ENCODE measurements at regions not wholly inside any gene's neighbourhood (a gene's known extent, or its start where the extent isn't known, plus 50 kb on each side); places are given as distances from the start of the nearest gene placed in this dataset.
"Not testable (repeated sequence)": the region's sequence is repeated elsewhere in the genome, so short reads cannot be mapped to it uniquely, and the experiment has no call there.

DNA sequence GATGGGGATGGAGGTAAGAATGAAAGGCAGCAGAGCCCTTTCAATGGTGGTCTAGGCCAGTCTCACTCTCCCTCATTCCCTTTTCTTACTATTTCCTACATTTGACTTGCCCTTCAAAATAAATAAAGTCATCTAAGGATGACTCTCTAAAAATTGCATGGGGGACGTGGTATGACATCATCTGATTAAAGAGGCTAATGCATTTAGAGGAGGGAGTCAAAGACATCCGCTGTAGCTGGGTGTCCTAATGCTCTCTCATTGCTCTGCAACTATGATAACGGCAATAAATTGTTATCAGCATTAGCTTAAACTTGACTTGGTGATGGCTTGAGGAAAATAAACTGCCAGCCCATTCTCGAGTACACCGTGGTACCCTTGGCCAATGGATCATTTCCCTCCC is 225.6 kb upstream of the PBX1 start:
- DNase-seq: no peak

DNA sequence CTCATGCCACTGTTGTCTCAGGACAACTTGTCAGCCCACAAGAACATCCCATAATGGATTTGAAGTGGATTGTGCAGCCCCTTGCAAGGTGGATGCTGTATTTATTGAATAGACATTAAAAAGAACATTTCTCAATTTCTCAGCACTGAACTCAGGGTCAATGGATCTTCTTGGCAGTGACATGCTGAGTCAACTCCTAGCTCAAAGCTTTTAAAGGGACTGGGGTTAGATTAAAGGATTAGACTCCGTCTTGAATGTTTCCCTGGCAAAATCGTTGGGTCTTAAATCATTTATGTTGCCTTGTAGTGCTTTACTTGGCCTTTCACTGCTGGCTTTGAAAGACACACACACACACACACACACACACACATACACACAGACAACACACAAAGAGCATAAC is 221.6 kb upstream of the PBX1 start:
- no peak for DNase-seq

DNA sequence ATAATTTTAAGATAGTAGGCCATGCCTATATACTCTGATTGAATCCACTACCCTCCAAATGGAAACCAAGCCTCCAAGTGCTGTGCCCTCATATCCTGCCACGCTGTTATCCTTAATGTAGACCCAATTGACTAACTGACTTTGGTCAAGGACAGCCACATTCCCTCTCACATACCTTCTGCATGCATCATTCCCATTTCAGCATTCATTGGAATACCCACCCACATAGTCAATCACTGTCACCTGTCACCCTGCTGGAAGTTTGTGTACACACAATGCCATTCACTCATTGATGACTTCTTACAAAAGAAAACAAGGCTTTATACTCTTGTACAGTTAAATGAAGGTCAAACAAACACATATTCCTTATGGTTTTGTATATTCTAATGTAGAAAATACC is 221.1 kb upstream of the PBX1 start:
- no peak for DNase-seq

GRCh38 chr1:164343189-164343588 is 215.8 kb upstream of the PBX1 start:
- DNase-seq: no peak

DNA sequence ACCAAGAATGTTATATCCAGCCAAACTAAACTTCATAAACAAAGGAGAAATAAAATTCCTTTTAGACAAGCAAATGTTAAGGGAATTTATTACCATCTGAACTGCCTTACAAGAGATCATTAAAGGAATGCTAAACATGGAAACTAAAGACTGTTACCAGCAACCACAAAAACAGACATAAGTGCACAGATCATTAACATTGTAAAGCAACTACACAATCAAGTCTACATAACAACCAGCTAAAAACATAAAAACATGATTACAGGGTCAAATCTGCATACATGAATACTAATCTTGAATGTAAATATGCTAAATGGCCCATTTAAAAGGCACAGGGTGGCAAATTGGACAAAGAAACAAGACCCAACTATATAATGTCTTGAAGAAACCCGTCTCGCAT is 211.0 kb upstream of the PBX1 start:
- DNase-seq: no peak

DNA sequence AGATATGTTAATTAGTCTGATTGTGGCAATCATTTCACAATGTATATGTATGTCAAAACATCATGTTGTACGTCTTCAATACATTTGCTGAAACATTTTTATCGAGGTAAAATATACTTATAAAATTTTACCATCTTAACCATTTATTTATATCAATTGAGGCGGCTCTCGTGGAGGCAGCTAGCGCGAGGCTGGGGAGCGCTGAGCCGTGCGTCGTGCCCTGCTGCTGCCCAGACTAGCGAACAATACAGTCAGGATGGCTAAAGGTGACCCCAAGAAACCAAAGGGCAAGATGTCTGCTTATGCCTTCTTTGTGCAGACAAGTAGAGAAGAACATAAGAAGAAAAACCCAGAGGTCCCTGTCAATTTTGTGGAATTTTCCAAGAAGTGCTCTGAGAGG is 202.5 kb upstream of the PBX1 start:
- DNase-seq: no peak

GRCh38 chr1:164360265-164360664 is 198.7 kb upstream of the PBX1 start:
- no peak for DNase-seq

DNA sequence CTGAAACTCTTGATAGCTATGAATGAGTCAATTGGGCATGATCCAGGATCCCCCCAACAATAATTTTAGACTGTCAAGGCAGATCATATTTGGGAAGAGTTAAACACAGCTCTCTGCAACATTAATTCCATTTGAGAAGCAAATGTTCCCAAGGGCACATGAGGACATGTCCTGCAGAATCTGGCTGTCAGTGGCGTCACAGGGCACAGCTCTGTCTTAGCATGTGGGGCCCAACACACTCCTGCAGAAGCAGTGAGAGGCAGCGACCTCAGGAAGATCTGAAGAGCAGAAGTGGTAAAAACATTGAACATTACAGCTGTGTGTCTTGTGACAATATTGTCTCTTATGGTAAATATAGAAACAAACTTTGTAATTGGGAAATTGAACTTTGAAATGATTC is 197.1 kb upstream of the PBX1 start:
- DNase-seq: no peak

DNA sequence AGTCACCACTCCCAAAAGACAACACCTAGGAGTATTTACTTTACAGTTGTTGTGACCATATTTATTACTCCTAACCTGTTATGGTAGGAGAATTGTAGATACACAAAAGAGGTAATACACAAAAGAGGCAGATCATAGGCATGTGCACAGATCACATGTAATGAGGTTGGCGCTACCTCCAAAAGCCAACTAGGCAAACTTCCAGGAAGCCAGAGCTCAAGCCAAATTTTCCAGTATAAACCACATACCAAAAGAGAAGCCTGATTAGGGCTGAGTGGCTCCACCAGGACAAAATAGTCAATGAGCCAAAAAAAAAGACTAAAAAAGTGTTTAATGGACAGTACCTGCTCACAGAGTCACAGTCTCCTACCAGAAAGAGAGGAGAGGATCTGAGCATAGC is 195.0 kb upstream of the PBX1 start:
- no peak for DNase-seq

- DNase-seq: no peak
These were observed 193.0 kb upstream of the PBX1 start for GRCh38 chr1:164366014-164366413.

DNA sequence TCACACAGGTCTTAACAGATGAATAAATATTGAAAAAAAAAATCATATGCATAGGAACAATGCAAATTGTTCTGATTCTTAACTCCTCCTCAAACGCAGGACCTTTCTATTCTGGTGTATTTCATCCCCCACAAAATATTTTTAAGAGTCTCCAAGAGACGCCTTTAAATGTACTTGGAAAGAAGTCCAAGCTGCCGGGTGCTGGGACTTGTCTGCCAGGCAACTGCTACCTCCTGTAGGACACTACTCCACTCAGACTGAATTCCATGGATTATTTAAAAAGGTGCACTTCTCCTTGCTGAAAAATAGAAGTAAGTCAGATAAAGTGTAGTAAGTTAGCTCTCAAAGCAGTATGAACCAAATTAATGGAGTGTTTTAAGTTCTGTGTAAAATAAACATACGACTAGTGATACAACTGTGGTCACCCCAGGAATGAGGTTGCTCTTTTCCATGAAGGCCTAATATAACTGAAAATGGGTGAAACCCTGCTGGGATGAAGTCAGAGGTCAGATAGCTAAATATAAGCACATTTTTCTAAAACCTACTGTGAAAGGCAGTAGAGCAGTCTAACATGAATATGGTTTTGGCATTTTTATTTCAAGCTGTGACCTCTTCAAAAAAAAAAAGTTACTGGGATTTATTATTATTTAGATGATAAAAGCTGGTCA is 189.2 kb upstream of the PBX1 start:
- DNase-seq: no peak

DNA sequence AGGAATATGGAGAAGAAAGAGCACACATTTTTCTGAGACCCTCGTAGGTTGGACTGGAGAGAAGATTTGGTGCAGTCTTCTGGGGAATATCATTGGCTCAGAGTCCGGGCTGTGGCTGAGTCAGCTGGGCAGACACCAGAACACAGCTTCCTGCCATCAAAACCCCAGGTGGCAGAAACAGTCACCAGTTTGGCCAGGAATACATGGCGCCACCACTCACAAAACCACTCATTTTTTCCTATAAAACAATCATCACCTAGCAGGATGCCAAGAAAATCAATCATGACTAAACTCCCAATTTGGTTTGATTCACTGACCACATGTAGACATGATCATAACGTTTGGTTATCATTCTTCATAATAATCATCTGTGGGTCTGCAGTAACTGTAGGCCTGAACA is 178.1 kb upstream of the PBX1 start:
- DNase-seq: no peak

DNA sequence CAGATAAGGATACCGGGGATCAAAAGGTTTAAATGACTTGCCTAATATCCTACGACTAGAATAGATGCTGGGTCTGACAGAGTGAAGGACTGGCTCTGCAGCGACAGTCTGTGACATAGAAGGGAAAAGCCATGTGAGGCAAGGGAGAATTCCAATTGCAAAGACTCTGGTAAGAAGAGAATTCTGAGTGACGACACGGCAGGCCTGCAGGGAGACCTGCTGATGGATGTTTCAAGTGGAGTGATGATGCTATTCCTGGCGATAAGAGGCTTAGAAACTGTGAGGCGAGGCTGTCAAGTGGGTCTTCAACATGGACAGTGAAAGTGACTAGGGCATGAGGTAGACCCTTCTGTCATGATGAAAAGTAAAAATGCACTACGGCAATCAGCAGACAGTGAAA is 176.6 kb upstream of the PBX1 start:
- no peak for DNase-seq

DNA sequence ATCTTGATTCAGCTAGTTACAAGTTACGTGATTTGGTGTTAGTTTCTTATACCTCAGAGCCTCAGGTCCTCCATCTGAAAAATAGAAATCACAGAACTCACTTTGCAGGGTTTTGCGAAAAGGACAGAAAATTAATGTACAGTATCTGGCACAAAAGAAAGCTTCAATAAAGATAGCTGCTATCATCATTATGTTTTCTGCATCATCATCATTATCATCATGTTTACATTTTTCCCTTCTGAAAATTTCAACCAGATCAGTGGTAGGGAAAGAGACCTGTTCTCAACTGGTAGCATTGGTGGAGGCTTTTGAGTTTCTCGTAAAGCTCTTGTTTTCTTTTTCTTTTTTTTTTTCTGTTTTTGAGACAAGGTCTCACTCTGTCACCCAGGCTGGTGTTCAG is 174.7 kb upstream of the PBX1 start:
- no peak for DNase-seq

DNA sequence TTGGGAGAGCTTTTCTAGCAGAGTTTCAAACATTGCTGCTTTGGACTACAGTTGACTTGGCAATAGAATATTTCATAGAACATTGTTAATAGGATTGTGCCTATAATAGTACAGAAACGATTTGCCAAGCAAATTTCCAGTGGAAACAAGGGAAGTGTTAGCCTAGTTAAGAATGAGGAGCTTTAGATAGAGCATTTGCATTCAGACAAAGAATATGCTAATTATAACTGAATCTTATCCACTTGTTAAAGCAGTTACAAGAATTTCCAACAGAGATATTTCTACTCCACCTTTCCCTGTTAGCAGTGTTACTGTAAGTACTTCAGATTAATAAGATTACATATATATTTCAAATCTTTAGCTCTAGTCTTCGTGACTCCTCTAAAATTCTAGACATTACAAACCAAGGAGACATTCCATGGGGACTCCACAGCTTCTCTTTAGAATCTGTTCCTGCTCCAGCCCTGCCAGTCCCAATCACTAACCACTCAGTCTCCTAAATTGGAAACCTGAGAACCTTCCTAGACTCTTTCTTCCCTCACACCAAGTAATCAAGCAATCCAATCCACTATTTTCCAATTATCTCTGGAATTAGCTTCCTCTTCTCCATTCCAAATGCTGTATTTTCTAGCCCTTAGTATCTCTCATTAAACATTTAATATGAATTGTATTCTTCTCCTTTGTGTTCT is 141.8 kb upstream of the PBX1 start:
- no peak for DNase-seq

- no peak for DNase-seq
These were observed 135.8 kb upstream of the PBX1 start for GRCh38 chr1:164423136-164423535.

GRCh38 chr1:164433141-164433817 is 125.7 kb upstream of the PBX1 start:
- DNase-seq: no peak

DNA sequence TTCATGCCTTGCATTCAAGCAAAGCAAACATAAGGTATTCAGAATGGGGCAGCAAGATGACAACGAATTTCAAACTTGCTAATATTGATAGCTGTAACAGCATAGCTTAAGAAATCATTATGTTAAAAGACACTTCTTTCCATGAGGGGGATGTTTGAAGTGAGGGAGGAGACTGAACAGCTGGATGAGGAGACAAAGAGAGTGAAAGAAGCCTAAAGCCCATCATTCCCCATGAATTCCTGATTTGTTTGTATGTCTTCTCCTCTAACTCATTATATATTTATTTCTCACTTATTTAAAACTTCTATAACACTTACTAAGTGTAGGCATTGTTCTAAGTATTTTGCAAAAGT is 125.2 kb upstream of the PBX1 start:
- DNase-seq: no peak

GRCh38 chr1:164440232-164440631 is 118.8 kb upstream of the PBX1 start:
- DNase-seq: no peak

DNA sequence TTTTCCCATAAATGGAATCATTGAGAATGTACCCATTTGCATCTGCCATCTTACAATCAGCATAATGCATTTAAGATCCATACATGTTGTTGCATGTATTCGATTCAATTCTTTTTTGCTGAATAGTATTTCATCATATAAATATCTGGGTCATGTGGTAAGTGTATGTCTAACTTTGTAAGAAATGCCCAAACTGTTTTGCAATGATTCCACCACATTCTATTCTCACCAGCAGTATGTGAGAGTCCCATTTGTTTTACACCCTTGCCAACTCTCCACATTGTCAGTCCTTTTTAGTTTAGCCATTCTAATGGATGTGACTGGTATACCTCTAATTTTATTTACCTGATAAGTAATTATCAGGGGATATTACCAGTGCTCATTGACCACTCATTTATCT is 115.8 kb upstream of the PBX1 start:
- DNase-seq: no peak

GRCh38 chr1:164443836-164444235 is 115.1 kb upstream of the PBX1 start:
- DNase-seq: no peak

DNA sequence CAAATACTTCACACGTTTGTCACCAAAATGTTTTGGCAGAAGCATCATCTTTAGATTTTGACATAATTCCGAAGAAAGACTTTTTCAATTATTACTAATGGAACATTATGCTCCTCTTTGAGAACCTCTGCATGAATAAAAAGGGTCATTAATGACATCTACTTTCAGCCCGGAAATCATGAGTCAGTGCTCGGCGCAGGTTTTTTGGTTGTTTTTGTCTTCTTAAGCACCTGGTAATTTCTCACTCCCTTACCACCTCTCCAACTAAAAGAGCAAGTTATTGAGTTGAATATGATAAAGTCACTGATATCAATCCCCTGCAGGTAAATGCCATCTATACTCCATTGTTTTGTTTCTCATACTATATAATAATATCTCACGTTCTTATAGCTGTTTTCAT is 113.0 kb upstream of the PBX1 start:
- no peak for DNase-seq

- DNase-seq: no peak
These were observed 106.4 kb upstream of the PBX1 start for GRCh38 chr1:164452549-164452948.

DNA sequence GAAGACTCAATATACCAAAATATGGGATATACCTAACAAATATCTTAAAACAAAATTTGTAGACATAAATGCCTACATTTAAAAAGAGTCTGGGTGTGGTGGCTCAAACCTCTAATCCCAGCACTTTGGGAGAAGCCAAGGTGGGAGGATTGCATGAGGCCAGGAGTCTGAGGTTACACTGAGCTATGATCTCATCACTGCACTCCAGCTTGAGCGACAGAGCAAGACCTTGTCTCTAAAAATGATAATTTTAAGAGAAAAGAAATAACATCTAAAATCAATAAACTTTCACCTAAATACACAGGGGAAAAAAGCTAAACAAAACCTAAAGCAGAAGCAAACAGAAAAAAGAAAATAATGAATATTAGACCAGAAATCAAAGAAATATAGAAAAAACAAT is 102.7 kb upstream of the PBX1 start:
- no peak for DNase-seq

GRCh38 chr1:164459176-164459575 is 99.8 kb upstream of the PBX1 start:
- DNase-seq: not testable (repeated sequence)
